Small intestine (tissue), 7 donors: ENCODE measurements at regions not wholly inside any gene's neighbourhood (a gene's known extent, or its start where the extent isn't known, plus 50 kb on each side); places are given as distances from the start of the nearest gene placed in this dataset.

Experiments
- DNase-seq, 2 donors: peaks; one replicate each; pipeline versions ENCODE4 v3.0.0 to v3.0.0-alpha.2; 2013
- FAIRE-seq: peaks from 2 replicates; lab custom pipeline; 2012; peaks lifted over from hg19 to GRCh38; lab: Jason Lieb, UNC
- H3K27ac ChIP-seq, 3 donors: one replicate each; pipeline ENCODE4 v1.5.1; 2013; ENCODE audit warnings: low read length in 2 of 3, mild to moderate bottlenecking in 2 of 3, control low read depth in 1 of 3, inconsistent platforms in 1 of 3, low read depth in 1 of 3, moderate library complexity in 1 of 3
- H3K27me3 ChIP-seq, 3 donors: one replicate each; pipeline ENCODE4 v1.6.1; 2013; ENCODE audit warnings: low read length in 3 of 3, inconsistent platforms in 1 of 3; ENCODE audit not compliant: control insufficient read depth in 3 of 3, insufficient read depth in 3 of 3
- H3K36me3 ChIP-seq, 3 donors: one replicate each; pipeline ENCODE4 v1.6.1; 2013; ENCODE audit warnings: low read length in 3 of 3, inconsistent platforms in 1 of 3, low read depth in 1 of 3, mild to moderate bottlenecking in 1 of 3, moderate library complexity in 1 of 3; ENCODE audit not compliant: control insufficient read depth in 3 of 3, insufficient read depth in 2 of 3
- H3K4me1 ChIP-seq, 3 donors: one replicate each; pipeline ENCODE4 v1.6.1; 2013; ENCODE audit warnings: low read length in 2 of 3, inconsistent platforms in 1 of 3, low read depth in 1 of 3, mild to moderate bottlenecking in 1 of 3, moderate library complexity in 1 of 3; ENCODE audit not compliant: control insufficient read depth in 3 of 3, insufficient read depth in 2 of 3
- H3K4me3 ChIP-seq, 3 donors: one replicate each; pipeline ENCODE4 v1.5.1; 2013; ENCODE audit warnings: low read length in 3 of 3, control low read depth in 1 of 3, inconsistent platforms in 1 of 3, low read depth in 1 of 3, mild to moderate bottlenecking in 1 of 3, moderate library complexity in 1 of 3
- H3K9me3 ChIP-seq, 2 donors: one replicate each; pipeline ENCODE4 v1.6.1; 2013; ENCODE audit warnings: low read depth in 1 of 2, low read length in 1 of 2; ENCODE audit not compliant: control insufficient read depth in 2 of 2, insufficient read depth in 1 of 2
- WGBS, 3 donors: extraction: QIAGEN DNeasy Blood & Tissue Kit; methylation state at CpG; one replicate each; pipeline ENCODE4 v1.1.7; 2013; 5-methylcytosine and 5-hydroxymethylcytosine counted together
- donor health status: healthy with polysubstance abuse.
- donor health status: control.
- donor health status: control.
- donor health status: Bipolar disorder and iron deficiency.
- donor health status: healthy.

GRCh38 chr16:73172973-73173709 lies 125.2 kb upstream of the ZFHX3 start:
- Histone ChIP-seq H3K27me3 (no peaks in the 10 kb centered on the region), H3K27ac (peak overlapping the region in 1 of 3 donors; percentile 22), H3K36me3 (no peaks in the 10 kb centered on the region), H3K9me3 (no peaks in the 10 kb centered on the region), H3K4me1 (peaks cover 0 to 3% (median 0%) of the 10 kb centered on the region in 3 donors), H3K4me3 (no peak overlapping the region)
- FAIRE-seq: no peak
- no peak for DNase-seq
- 13 to 37% (median 30%) methylated on average over 18 of the region's 18 CpGs for WGBS, 3 donors

GRCh38 chr16:73172241-73172972 lies 124.5 kb upstream of the ZFHX3 start:
- Histone ChIP-seq H3K36me3 (no peaks in the 10 kb centered on the region), H3K4me3 (no peak overlapping the region), H3K9me3 (no peaks in the 10 kb centered on the region), H3K27me3 (no peaks in the 10 kb centered on the region), H3K27ac (peak overlapping the region in 2 of 3 donors; percentile 55 to 58), H3K4me1 (peaks cover 0 to 3% (median 0%) of the 10 kb centered on the region in 3 donors)
- DNase-seq: peak; percentile 46 to 64
- FAIRE-seq: no peak
- WGBS, 3 donors: 23 to 50% (median 38%) methylated on average over 23 of the region's 23 CpGs

DNA sequence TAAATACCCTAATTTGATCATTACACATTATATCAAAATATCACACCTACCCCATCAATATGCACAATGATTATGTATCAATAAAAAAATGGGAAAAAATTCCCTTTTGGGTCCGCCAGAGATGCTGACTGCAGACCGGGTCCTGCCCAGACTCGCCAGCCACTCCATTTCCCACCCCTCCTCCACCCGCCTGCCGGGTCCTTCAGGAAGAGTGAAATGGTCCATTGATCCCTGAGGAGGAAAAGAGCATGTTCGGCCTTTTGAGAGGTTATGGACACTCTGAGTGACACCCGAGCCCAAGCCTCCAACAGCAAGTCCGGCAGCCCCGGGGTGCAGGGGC lies 123.9 kb upstream of the ZFHX3 start:
- no peaks in the 10 kb centered on the region for H3K27me3 ChIP-seq
- H3K4me1 ChIP-seq: peaks cover 0 to 3% (median 0%) of the 10 kb centered on the region in 3 donors
- H3K9me3 ChIP-seq: no peaks in the 10 kb centered on the region
- no peak overlapping the region for H3K4me3 ChIP-seq
- H3K36me3 ChIP-seq: no peaks in the 10 kb centered on the region
- H3K27ac ChIP-seq: peak overlapping the region in 2 of 3 donors; percentile 55 to 58
- FAIRE-seq: no peak
- DNase-seq: no peak
- 53 to 84% (median 78%) methylated on average over 9 of the region's 9 CpGs for WGBS, 3 donors

DNA sequence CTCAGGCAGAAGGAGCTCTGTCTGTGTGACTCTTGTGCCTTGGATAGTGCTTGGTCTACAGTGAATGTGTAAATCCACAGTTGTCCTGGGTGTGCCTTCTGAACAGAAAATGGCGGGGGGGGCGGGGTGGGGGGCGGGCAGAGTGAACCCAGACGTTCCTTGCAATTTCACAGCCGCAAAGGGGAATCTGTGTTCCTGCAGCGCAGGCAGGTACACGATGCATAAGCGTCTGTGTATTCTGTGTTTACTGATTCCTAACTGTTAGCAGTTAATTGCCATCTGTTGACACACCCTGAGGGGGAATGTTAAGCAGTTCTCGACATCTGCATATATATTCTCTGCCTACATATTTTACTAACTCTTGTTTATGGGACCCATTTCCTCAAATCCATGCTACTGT lies 123.5 kb upstream of the ZFHX3 start:
- H3K36me3 ChIP-seq: no peaks in the 10 kb centered on the region
- no peak overlapping the region for H3K4me3 ChIP-seq
- 15 to 52% (median 34%) methylated on average over 7 to 9 of the region's 9 CpGs for WGBS, 3 donors
- H3K27ac ChIP-seq: peak overlapping the region in 1 of 3 donors; percentile 8
- DNase-seq (peak in 1 of 2 donors; percentile 38), FAIRE-seq (no peak)
- H3K9me3 ChIP-seq: no peaks in the 10 kb centered on the region
- H3K27me3 ChIP-seq: no peaks in the 10 kb centered on the region
- H3K4me1 ChIP-seq: peaks cover 0 to 3% (median 0%) of the 10 kb centered on the region in 3 donors

GRCh38 chr16:73170612-73171038 lies 122.7 kb upstream of the ZFHX3 start:
- no peaks in the 10 kb centered on the region for H3K36me3 ChIP-seq
- FAIRE-seq (no peak), DNase-seq (no peak)
- H3K9me3 ChIP-seq: no peaks in the 10 kb centered on the region
- no peak overlapping the region for H3K27ac ChIP-seq
- peaks cover 0 to 3% (median 0%) of the 10 kb centered on the region in 3 donors for H3K4me1 ChIP-seq
- H3K27me3 ChIP-seq: no peaks in the 10 kb centered on the region
- H3K4me3 ChIP-seq: no peak overlapping the region
- WGBS, 3 donors: 2 to 56% (median 31%) methylated on average over 10 of the region's 10 CpGs

GRCh38 chr16:73166947-73167550 lies 119.1 kb upstream of the ZFHX3 start:
- Histone ChIP-seq H3K36me3 (no peaks in the 10 kb centered on the region), H3K4me1 (peaks cover 0 to 5% (median 0%) of the 10 kb centered on the region in 3 donors), H3K27me3 (no peaks in the 10 kb centered on the region), H3K27ac (no peak overlapping the region), H3K4me3 (no peak overlapping the region), H3K9me3 (no peaks in the 10 kb centered on the region)
- FAIRE-seq (no peak), DNase-seq (no peak)
- 36 to 54% (median 51%) methylated on average over 3 of the region's 3 CpGs for WGBS, 3 donors

GRCh38 chr16:73166441-73166851 lies 118.5 kb upstream of the ZFHX3 start:
- H3K4me1 ChIP-seq: peaks cover 0 to 5% (median 0%) of the 10 kb centered on the region in 3 donors
- no peak overlapping the region for H3K27ac ChIP-seq
- H3K36me3 ChIP-seq: no peaks in the 10 kb centered on the region
- H3K27me3 ChIP-seq: no peaks in the 10 kb centered on the region
- no peak overlapping the region for H3K4me3 ChIP-seq
- FAIRE-seq: no peak
- no peak for DNase-seq
- H3K9me3 ChIP-seq: no peaks in the 10 kb centered on the region
- WGBS, 3 donors: 34 to 71% (median 60%) methylated on average over 5 of the region's 5 CpGs

- no peak overlapping the region for H3K27ac ChIP-seq
- no peak overlapping the region for H3K4me3 ChIP-seq
- FAIRE-seq (no peak), DNase-seq (no peak)
- no peaks in the 10 kb centered on the region for H3K27me3 ChIP-seq
- H3K36me3 ChIP-seq: no peaks in the 10 kb centered on the region
- H3K9me3 ChIP-seq: no peaks in the 10 kb centered on the region
- WGBS, 3 donors: 58 to 70% (median 65%) methylated on average over 5 of the region's 5 CpGs
- H3K4me1 ChIP-seq: peaks cover 0 to 2% (median 0%) of the 10 kb centered on the region in 3 donors
Measured at GRCh38 chr16:73163238-73163815, 115.4 kb upstream of the ZFHX3 start.
